Smooth muscle cell (in vitro differentiated cells): ENCODE measurements at regions not wholly inside any gene's neighbourhood (a gene's known extent, or its start where the extent isn't known, plus 50 kb on each side); places are given as distances from the start of the nearest gene placed in this dataset.
"Not testable (repeated sequence)": the region's sequence is repeated elsewhere in the genome, so short reads cannot be mapped to it uniquely, and the experiment has no call there.

ENCODE experiments used
- DNase-seq: peaks from one replicate; lab custom pipeline; 2025; ENCODE audit not compliant: unreplicated experiment; lab: John Stamatoyannopoulos, UW
- H2AFZ ChIP-seq: fragments of 200-600 bp; sonication (generic); 2 replicates; pipeline ENCODE4 v1.6.0; 2016; ENCODE audit warnings: antibody characterized with exemption, low read depth, mild to moderate bottlenecking
- H3F3A ChIP-seq: fragments of 200-600 bp; sonication (generic); 2 replicates; pipeline ENCODE4 v1.6.0; 2017; ENCODE audit warnings: antibody characterized with exemption, low read depth
- H3K27ac ChIP-seq: fragments of 200-600 bp; sonication (generic); 2 replicates; pipeline ENCODE4 v1.5.1; 2016; ENCODE audit warnings: low read depth, mild to moderate bottlenecking
- H3K27me3 ChIP-seq: fragments of 200-600 bp; sonication (generic); 2 replicates; pipeline ENCODE4 v1.6.1; 2016; ENCODE audit warnings: low read depth, mild to moderate bottlenecking
- H3K36me3 ChIP-seq: fragments of 200-600 bp; sonication (generic); 2 replicates; pipeline ENCODE4 v1.5.1; 2016; ENCODE audit warnings: low read depth
- H3K4me1 ChIP-seq: fragments of 200-600 bp; sonication (generic); 2 replicates; pipeline ENCODE4 v1.5.1; 2016; ENCODE audit warnings: low read depth
- H3K4me2 ChIP-seq: fragments of 200-600 bp; sonication (generic); 2 replicates; pipeline ENCODE4 v1.6.0; 2016; ENCODE audit warnings: mild to moderate bottlenecking
- H3K4me3 ChIP-seq: fragments of 200-600 bp; sonication (generic); 2 replicates; pipeline ENCODE4 v1.5.1; 2016; ENCODE audit warnings: mild to moderate bottlenecking
- H3K79me2 ChIP-seq: fragments of 200-600 bp; sonication (generic); 2 replicates; pipeline ENCODE4 v1.6.0; 2016; ENCODE audit warnings: low read depth, mild to moderate bottlenecking
- H3K9ac ChIP-seq: fragments of 200-600 bp; sonication (generic); 2 replicates; pipeline ENCODE4 v1.6.0; 2016; ENCODE audit warnings: low read depth
- H3K9me3 ChIP-seq: fragments of 200-600 bp; sonication (generic); replicated peaks from 2 replicates; pipeline ENCODE4 v1.5.1; 2016; ENCODE audit warnings: low read depth
- H4K20me1 ChIP-seq: fragments of 200-600 bp; sonication (generic); 2 replicates; pipeline ENCODE4 v1.6.0; 2016; ENCODE audit warnings: low read depth
- WGBS: methylation state at CpG from one replicate; pipeline ENCODE4 v1.1.7; 2016; ENCODE audit warnings: low lambda C conversion rate; 5-methylcytosine and 5-hydroxymethylcytosine counted together
- TF ChIP-seq, protein P1 (sequence below): fragments of 200-600 bp; sonication (generic); IDR thresholded peaks from 2 replicates; pipeline ENCODE4 v1.5.1; 2017; ENCODE audit warnings: borderline replicate concordance, mild to moderate bottlenecking, antibody characterized with exemption; ENCODE audit not compliant: insufficient read depth, poor library complexity, severe bottlenecking

DNA sequence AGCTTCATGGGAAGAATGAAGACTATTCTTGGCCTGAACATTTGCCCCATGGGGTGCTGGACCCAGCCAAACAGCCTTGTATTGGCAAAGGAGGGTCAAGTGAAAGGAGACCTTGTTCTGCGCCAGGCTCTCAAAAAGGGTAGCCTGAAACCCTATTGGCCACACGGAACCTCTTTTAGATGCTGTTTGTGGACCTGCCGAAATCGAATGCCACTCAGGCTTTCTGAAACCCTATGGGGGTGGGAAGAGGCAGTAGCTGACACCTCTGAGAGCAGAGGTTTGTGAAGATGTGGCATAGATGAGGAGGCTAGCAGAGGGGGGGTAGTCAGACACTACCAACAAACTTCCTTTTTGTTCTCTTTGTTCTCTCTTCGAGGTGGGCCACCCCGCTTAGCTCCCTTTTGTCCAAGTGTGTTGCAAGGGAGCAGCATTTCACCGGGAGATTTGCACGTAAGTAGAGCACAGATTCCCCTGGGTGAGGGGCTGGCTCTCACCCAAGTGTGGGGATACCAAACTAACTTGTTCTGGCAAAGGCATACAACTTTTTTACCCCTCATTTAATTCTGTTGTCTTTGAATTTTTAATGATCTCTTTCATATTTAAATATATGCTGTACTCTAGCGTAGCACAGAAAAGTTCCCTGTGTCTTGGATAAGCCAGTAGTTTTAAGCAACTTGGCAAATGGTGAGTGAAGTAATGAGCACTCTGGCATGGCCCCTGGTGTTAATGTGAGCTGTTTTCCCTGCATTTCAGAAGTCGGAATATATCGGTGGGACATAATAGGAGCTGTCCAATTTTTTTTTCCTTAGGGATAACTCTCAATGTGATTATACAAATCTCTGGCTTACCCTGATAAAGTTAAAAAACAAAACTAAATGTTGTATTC lies 107.7 kb downstream of the SEPTIN7 start:
- Histone ChIP-seq H3K27me3 (no peaks in the 10 kb centered on the region), H3K4me1 (peaks cover 4% of the 10 kb centered on the region), H3K9ac (no peak overlapping the region), H3K9me3 (no peaks in the 10 kb centered on the region), H3F3A (peaks cover 15% of the 10 kb centered on the region), H3K4me3 (no peak overlapping the region), H3K79me2 (no peaks in the 10 kb centered on the region), H3K36me3 (peaks cover 8% of the 10 kb centered on the region), H3K27ac (no peak overlapping the region), H3K4me2 (no peak overlapping the region), H2AFZ (no peak overlapping the region), H4K20me1 (peaks cover 6% of the 10 kb centered on the region)
- DNase-seq = no peak
- TF ChIP-seq, protein P1, sequence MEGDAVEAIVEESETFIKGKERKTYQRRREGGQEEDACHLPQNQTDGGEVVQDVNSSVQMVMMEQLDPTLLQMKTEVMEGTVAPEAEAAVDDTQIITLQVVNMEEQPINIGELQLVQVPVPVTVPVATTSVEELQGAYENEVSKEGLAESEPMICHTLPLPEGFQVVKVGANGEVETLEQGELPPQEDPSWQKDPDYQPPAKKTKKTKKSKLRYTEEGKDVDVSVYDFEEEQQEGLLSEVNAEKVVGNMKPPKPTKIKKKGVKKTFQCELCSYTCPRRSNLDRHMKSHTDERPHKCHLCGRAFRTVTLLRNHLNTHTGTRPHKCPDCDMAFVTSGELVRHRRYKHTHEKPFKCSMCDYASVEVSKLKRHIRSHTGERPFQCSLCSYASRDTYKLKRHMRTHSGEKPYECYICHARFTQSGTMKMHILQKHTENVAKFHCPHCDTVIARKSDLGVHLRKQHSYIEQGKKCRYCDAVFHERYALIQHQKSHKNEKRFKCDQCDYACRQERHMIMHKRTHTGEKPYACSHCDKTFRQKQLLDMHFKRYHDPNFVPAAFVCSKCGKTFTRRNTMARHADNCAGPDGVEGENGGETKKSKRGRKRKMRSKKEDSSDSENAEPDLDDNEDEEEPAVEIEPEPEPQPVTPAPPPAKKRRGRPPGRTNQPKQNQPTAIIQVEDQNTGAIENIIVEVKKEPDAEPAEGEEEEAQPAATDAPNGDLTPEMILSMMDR = no peak
- 85% methylated on average over 11 of the region's 11 CpGs for WGBS

DNA sequence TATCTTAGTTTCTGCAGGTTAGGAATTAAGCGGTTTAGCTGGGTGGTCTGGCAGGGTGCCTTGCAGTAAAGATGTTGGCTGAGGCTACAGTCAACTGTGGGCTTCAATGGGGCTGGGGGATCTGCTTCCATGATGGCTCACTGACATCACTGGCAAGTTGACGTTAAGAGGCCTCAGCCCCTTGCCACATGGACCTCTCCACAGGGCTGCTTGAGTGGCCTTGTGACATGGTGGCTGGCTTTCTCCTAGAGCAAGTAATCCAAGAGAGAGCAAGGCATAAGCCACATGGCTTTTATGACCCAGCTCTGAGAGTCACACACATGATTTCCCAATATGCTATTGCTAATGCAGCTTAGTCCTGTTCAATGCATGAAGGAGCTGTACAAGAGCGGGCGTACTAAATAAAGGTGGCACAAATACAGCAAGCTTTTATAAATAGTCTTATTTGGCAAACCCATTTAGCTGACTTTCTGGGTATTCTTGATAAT lies 109.1 kb downstream of the SEPTIN7 start:
- no peaks in the 10 kb centered on the region for H3K9me3 ChIP-seq
- no peak overlapping the region for H3K27ac ChIP-seq
- no peak overlapping the region for H2AFZ ChIP-seq
- H3K27me3 ChIP-seq = no peaks in the 10 kb centered on the region
- DNase-seq = no peak
- no peak overlapping the region for H3K4me2 ChIP-seq
- no peaks in the 10 kb centered on the region for H3K79me2 ChIP-seq
- no peak overlapping the region for H3K9ac ChIP-seq
- H3K4me1 ChIP-seq = peaks cover 4% of the 10 kb centered on the region
- 96% methylated on average over 4 of the region's 4 CpGs for WGBS
- TF ChIP-seq, protein P1 = no peak
- H3K4me3 ChIP-seq = no peak overlapping the region
- peaks cover 3% of the 10 kb centered on the region for H3F3A ChIP-seq
- peaks cover 6% of the 10 kb centered on the region for H4K20me1 ChIP-seq
- no peaks in the 10 kb centered on the region for H3K36me3 ChIP-seq

DNA sequence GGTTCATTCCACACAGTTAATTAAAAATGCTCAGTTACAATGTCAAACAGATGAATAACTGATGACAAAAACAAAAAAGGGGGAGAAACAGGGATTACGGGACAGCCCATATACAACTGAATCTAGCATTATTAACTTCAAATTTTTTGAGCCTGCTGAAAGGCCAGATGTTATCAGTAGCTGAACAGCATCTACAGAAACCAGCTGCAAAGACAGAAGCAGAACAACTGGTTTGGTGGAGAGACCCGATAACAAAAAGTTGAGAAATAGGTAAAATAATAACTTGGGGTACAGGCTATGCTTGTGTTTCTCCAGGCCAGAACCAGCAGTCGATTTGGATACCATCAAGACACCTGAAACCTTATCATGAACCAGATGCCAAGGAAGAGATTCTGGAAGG lies 109.8 kb downstream of the SEPTIN7 start:
- H3K27me3 ChIP-seq, H3K4me3 ChIP-seq, H2AFZ ChIP-seq, H3F3A ChIP-seq, H3K27ac ChIP-seq, H3K9ac ChIP-seq, H3K9me3 ChIP-seq, H3K4me1 ChIP-seq, H3K4me2 ChIP-seq, DNase-seq, H3K79me2 ChIP-seq, H4K20me1 ChIP-seq, H3K36me3 ChIP-seq: not testable (repeated sequence)
- 87% methylated on average over 3 of the region's 3 CpGs for WGBS

DNA sequence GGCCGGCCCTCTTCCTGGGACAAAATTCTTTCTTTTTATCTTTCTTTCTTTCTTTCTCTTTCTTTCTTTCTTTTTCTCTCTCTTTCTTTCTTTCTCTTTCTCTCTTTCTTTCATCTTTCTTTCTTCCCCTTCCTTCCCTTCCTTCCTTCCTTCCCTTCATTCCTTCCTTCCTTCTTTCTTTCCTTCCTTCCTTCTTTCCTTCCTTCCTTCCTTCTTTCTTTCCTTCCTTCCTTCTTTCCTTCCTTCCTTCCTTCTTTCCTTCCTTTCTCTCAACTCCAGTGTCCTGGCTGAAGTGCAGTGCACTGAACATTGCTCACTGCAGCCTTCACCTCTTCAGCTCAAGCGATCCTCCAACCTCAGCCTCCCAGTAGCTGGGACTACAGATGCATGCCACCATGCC lies 112.5 kb downstream of the SEPTIN7 start:
- not testable (repeated sequence) for H3K4me3 ChIP-seq, H2AFZ ChIP-seq, H3K27me3 ChIP-seq, H3K36me3 ChIP-seq, DNase-seq, H3K9me3 ChIP-seq, H3K4me2 ChIP-seq, H3K4me1 ChIP-seq, H3K79me2 ChIP-seq, H3K27ac ChIP-seq, H4K20me1 ChIP-seq, H3K9ac ChIP-seq, H3F3A ChIP-seq
- WGBS = 98% methylated on average over 2 of the region's 2 CpGs

DNA sequence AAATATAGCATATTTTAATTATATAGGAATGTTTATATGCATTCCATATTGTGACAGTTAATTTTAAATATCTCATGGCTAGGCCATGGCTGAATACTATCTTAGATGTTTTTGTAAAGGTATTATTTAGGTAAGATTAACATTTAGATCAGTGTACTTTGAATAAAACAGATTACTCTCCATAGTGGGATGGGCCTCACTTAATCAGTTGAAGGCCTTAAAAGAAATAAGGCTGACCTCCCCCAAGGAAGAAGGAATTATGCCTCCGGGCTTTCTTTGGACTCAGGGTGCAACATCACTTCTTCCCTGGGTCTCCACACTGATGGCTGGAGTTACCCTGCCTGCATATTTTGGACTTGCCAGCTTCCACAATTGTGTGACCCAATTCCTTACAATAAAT lies 113.4 kb downstream of the SEPTIN7 start:
- not testable (repeated sequence) for H3K4me1 ChIP-seq, H3F3A ChIP-seq, H3K79me2 ChIP-seq, H4K20me1 ChIP-seq, H3K27me3 ChIP-seq, H3K36me3 ChIP-seq, H3K4me3 ChIP-seq, H2AFZ ChIP-seq, H3K9me3 ChIP-seq, DNase-seq, H3K4me2 ChIP-seq, H3K27ac ChIP-seq, H3K9ac ChIP-seq
- 93% methylated on average over 1 of the region's 1 CpG for WGBS

DNA sequence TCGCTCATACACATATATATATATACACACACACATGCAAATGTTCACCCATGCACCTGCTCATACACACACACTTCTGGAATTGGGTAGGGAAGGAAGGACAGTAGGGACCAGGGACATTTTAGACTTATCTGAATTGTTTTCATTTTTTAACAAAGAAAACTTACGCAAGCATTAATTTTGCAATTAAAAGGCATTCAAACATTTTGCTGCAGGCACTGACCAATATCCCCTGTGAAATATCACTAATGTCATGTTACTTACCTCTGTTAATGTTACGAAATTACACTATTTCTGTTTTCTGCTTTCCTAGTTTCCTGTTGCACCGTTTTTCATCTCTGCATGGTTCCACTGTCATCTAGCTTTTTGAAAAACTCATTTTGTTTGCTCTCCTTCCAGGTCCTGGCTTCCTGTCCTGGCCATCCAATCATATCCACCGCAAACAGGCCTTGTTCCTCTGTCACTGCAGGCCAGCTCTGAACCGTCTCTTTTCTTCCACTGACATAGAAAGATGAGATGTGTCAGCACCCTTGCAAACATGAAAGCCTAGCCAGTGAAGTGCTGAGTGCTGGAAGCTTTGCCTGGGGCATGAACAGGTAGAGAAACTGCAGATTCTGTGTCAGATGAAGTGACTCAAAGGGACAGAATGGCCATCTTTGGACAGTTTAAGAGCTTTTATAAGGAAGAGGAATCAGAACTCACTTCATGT lies 114.5 kb downstream of the SEPTIN7 start:
- not testable (repeated sequence) for H4K20me1 ChIP-seq, H3K4me2 ChIP-seq, H3K4me1 ChIP-seq, H3K79me2 ChIP-seq, H2AFZ ChIP-seq, H3K9me3 ChIP-seq, H3F3A ChIP-seq, H3K36me3 ChIP-seq, H3K9ac ChIP-seq, DNase-seq, H3K27me3 ChIP-seq, H3K27ac ChIP-seq, H3K4me3 ChIP-seq
- 86% methylated on average over 6 of the region's 6 CpGs for WGBS

DNA sequence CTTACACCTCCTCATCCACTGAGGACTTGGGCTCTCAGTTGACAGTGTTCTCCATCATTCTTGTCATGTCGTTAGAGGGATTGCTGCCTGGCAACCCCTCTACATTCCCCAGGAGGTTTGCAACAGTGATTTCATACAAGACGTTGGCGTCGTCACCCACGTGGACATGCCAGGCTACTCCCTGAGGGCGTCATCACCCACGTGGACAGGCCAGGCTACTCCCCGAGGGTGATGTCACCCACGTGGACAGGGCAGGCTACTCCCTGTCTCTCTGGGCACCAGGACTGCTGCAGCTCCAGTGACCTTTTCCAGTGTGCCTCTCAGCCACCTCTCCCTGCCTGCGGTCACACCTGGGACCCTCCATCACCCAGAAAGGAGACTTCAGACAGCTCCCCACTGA lies 117.4 kb downstream of the SEPTIN7 start:
- H4K20me1 ChIP-seq, H3K4me3 ChIP-seq, H3K4me1 ChIP-seq, H3K27me3 ChIP-seq, H3F3A ChIP-seq, H2AFZ ChIP-seq, H3K9ac ChIP-seq, DNase-seq, H3K27ac ChIP-seq, H3K4me2 ChIP-seq, H3K79me2 ChIP-seq, H3K9me3 ChIP-seq, H3K36me3 ChIP-seq: not testable (repeated sequence)
- 92% methylated on average over 9 of the region's 10 CpGs for WGBS
